Right lobe of liver (tissue), 6 donors: ENCODE measurements at regions not wholly inside any gene's neighbourhood (a gene's known extent, or its start where the extent isn't known, plus 50 kb on each side); places are given as distances from the start of the nearest gene placed in this dataset.
A peak's percentile ranks its signal among the peaks of the same experiment; 100 is the strongest.

Source experiments
- ATAC-seq, 4 donors: fragments of 200-7000 bp; cut with Tn5 transposase; one replicate each; pipeline ENCODE4 v1.9.1; 2020; ENCODE audit warnings: mild to moderate bottlenecking in 4 of 4, moderate library complexity in 4 of 4
- DNase-seq, 3 donors: peaks; one replicate each; pipeline ENCODE4 v3.0.0-alpha.2; 2020
- H3K27ac ChIP-seq, 3 donors: fragments of 200-600 bp; one replicate each; pipeline ENCODE4 v1.8.0; 2022
- H3K27me3 ChIP-seq, 2 donors: fragments of 200-600 bp; one replicate each; pipeline ENCODE4 v1.8.0; 2022
- H3K36me3 ChIP-seq, 4 donors: fragments of 200-600 bp; sonication (generic) in 1 of 4; one replicate each; pipeline versions ENCODE4 v1.5.1 to v1.8.0; 2017 to 2022; ENCODE audit warnings: control low read depth in 1 of 4
- H3K4me1 ChIP-seq, 4 donors: fragments of 200-600 bp; sonication (generic) in 1 of 4; one replicate each; pipeline versions ENCODE4 v1.5.1 to v1.8.0; 2017 to 2022; ENCODE audit warnings: control low read depth in 1 of 4
- H3K4me3 ChIP-seq, 3 donors: fragments of 200-600 bp; one replicate each; pipeline ENCODE4 v1.8.0; 2022
- H3K9me3 ChIP-seq, 4 donors: fragments of 200-600 bp; sonication (generic) in 1 of 4; one replicate each; pipeline versions ENCODE4 v1.5.1 to v1.8.0; 2017 to 2022; ENCODE audit warnings: control low read depth in 1 of 4
- CTCF ChIP-seq, 4 donors: fragments of 200-600 bp in 3 of 4; fragments of 450-650 bp in 1 of 4; IDR thresholded peaks; one replicate each; pipeline versions ENCODE4 v1.5.1 to v1.8.0; 2016 to 2022; ENCODE audit warnings: antibody characterized with exemption in 4 of 4, mild to moderate bottlenecking in 2 of 4
- POLR2A ChIP-seq: fragments of 450-650 bp; IDR thresholded peaks from one replicate; pipeline ENCODE4 v1.6.1; 2017; ENCODE audit warnings: antibody characterized with exemption, mild to moderate bottlenecking
- WGBS: methylation state at CpG from one replicate; pipeline ENCODE4 v1.1.6; 2018; ENCODE audit warnings: low coverage, low lambda C conversion rate; ENCODE audit not compliant: insufficient coverage; ENCODE audit errors: missing lambda C conversion rate; 5-methylcytosine and 5-hydroxymethylcytosine counted together
- intact Hi-C, 2 donors: fragments of 100-400 bp; cut with DNase I; formaldehyde crosslinking; loops; one replicate each; pipeline versions ENCODE4 v1.11.2 to v1.14.1; 2022
- donor health status: DM: no; HTN: yes; CAD: no.
- donor health status: DM: no; HTN: no; CAD: no.
- donor health status: DM: no; HTN: no; CAD: no.
- donor health status: DM: no; HTN: yes; CAD: no.
- donor health status: DM: no; HTN: yes; CAD: no.

- ATAC-seq (no peak), DNase-seq (no peak)
- Histone ChIP-seq H3K27me3 (no peaks in the 10 kb centered on the region), H3K4me1 (no peaks in the 10 kb centered on the region), H3K9me3 (no peaks in the 10 kb centered on the region), H3K27ac (no peak overlapping the region), H3K36me3 (no peaks in the 10 kb centered on the region), H3K4me3 (no peak overlapping the region)
- 46% methylated on average over 5 of the region's 7 CpGs for WGBS
- TF ChIP-seq POLR2A (no peak), CTCF (IDR thresholded peaks at IDR 0.05) (no peak)
- intact Hi-C loops: no loop called here
Observed at GRCh38 chr15:94745371-94745770, 514.0 kb downstream of the MCTP2 start.

- no peak for DNase-seq
- no peaks in the 10 kb centered on the region for H3K4me1 ChIP-seq
- no peaks in the 10 kb centered on the region for H3K27me3 ChIP-seq
- intact Hi-C loops: no loop called here
- ATAC-seq: no peak
- no peak for TF ChIP-seq POLR2A
- TF ChIP-seq CTCF (IDR thresholded peaks at IDR 0.05): no peak
- WGBS: no CpG with 5 or more reads among the region's 3 CpGs
- H3K27ac ChIP-seq: no peak overlapping the region
- H3K9me3 ChIP-seq: no peaks in the 10 kb centered on the region
- H3K36me3 ChIP-seq: no peaks in the 10 kb centered on the region
- no peak overlapping the region for H3K4me3 ChIP-seq
Observed at GRCh38 chr15:94747510-94747909, 516.1 kb downstream of the MCTP2 start.

GRCh38 chr15:94749811-94750617, 518.7 kb downstream of the MCTP2 start:
- Histone ChIP-seq H3K4me1 (no peaks in the 10 kb centered on the region), H3K9me3 (no peaks in the 10 kb centered on the region), H3K4me3 (no peak overlapping the region), H3K27ac (no peak overlapping the region), H3K36me3 (no peaks in the 10 kb centered on the region), H3K27me3 (no peaks in the 10 kb centered on the region)
- no peak for TF ChIP-seq POLR2A
- TF ChIP-seq CTCF (IDR thresholded peaks at IDR 0.05): no peak
- intact Hi-C loops: no loop called here
- DNase-seq: no peak
- whole genome bisulfite sequencing: 46% methylated on average over 5 of the region's 5 CpGs
- ATAC-seq: peak in 1 of 4 donors; percentile 23

- no peaks in the 10 kb centered on the region for H3K27me3 ChIP-seq
- no peaks in the 10 kb centered on the region for H3K36me3 ChIP-seq
- intact Hi-C loops: no loop called here
- no peak for TF ChIP-seq CTCF (IDR thresholded peaks at IDR 0.05)
- H3K27ac ChIP-seq: no peak overlapping the region
- ATAC-seq (no peak), DNase-seq (no peak)
- H3K4me1 ChIP-seq: no peaks in the 10 kb centered on the region
- H3K9me3 ChIP-seq: no peaks in the 10 kb centered on the region
- WGBS: 49% methylated on average over 2 of the region's 2 CpGs
- H3K4me3 ChIP-seq: no peak overlapping the region
Observed at GRCh38 chr15:94760348-94760747, 529.0 kb downstream of the MCTP2 start.
